T-helper 1 cell (primary cell): ENCODE measurements at regions not wholly inside any gene's neighbourhood (a gene's known extent, or its start where the extent isn't known, plus 50 kb on each side); places are given as distances from the start of the nearest gene placed in this dataset.
"Not testable (repeated sequence)": the region's sequence is repeated elsewhere in the genome, so short reads cannot be mapped to it uniquely, and the experiment has no call there.

Source experiments
- DNase-seq, 5 donors: peaks; one replicate each; pipeline ENCODE4 v3.0.0-alpha.2; 2012 to 2020

DNA sequence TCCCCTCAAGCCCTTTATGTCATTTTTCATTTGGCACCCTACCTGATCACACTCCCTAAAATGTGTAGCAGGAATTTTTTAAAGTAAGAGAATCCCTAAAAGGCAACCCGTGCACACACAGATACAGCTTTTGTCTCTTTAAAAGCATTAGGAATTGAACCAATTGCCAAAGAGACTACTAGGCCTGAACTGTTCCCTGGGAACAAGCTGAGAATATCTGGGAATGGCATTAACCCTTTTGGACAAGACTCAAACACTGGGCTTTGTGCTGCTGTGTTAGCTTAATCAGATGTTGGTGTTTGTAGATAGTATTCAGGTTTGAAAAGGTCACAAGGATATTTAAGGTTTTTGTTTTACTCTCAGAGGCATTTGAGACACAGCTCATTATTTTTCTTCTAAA is 414.4 kb upstream of the PDZRN3 start:
- no peak for DNase-seq

DNA sequence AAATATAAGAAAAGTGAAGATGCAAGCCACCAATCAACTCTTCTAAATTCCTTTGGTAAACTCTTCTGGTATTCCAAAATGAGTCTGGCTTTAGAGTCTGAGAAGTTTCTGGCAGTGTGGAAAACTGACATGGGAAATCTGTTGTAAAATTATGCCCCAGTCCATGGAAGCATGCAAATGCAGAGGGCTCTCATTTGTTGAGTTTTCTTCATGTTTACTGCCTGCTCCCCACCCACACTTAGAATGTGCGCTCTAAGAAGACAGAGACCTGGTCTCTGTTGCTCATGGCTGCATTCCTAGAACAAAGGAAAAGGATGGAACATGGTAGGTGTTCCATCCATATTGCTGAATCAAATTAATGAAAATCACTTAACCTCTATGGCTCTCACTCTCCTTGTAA is 411.8 kb upstream of the PDZRN3 start:
- no peak for DNase-seq

DNA sequence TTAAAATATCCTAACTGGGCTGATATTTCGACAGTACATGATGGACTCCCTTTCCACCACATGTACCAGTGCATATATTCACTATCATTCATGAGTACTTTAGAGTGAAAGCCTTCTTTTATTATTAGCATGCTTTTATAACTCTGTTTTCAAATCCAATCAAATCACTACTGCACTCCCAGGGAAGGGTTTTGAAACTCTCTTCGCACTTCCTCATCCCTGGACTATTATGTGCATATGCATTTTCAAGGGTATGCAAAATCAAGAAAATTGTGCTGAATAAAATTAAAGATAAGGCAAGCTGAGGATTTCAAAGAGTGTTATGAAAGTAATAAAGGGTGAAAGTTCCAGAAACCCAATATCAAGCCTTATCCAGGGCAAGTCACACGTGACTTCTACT is 411.4 kb upstream of the PDZRN3 start:
- DNase-seq: no peak

DNA sequence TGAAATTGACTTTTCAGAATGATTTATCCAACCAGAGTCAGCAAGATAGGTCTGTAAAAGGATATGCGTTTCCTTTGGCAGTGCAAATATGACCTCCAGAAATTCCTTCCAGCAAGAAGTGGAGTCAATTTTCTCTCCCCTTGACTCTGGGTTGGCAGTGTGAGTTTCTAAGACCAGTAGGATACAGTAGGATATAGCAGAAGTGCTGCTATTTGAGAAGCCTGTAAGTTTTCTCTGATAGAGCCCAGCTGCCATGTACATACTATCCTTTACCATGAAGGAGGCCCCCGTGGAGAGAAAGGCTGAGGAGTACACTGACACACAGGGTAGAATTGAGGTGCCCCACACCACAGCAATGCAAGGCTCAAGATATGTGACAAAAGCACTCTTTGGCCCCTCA is 409.1 kb upstream of the PDZRN3 start:
- DNase-seq: no peak

DNA sequence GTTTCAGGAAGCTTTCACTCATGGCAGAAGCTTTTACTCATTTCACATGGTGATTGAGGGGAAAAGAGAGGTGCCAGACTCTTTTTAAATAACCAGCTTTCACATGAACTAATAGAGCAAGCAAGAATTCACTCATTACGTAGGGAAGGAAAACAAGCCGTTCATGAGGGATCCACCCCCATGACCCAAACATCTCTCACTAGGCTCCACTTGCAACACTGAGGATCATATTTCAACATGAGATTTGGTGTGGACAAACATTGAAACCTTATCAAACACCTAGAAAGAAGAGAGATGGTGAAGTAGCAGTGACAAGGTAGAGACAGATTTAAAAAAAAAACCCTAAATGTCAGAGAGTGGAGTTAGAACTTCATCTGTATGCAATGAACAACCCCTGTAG is 408.6 kb upstream of the PDZRN3 start:
- DNase-seq: no peak

DNA sequence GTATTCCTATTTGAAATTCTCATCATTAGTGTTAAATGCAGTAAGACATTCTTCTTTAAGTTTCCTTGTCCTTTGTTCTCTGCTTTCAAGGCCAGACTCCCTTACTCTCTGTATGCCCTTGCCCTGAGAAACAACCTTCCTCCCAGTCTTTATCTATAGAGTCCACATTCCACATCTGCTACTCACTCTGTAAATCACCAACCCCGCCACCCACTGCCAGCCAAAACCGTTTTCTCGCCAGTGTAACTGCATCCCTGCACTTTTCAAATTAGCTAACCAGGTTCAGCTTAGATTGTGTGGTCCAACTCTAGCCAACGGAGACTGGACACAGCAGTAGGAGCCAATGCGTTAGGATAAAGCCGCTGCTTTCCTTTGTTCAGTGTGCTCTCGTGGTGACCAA is 402.4 kb upstream of the PDZRN3 start:
- DNase-seq: no peak

DNA sequence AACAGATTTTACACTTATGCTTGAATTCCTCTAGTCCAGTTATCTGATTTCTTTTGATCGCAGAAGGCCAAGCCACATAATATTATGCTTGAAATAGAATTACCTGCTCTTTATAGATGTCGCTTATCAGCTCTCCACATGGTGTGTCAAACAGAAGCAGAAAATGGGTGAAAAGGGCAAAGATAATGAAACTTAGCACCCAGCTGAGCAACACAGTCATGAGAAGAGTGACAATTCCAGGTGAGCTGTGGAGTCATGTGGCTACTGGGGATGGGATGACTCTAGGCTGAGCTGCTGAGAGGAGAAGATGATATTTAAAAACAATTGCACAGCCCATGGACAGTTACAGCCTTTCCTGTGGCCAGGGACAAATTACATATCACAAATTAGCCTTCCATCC is 398.7 kb upstream of the PDZRN3 start:
- DNase-seq: no peak

DNA sequence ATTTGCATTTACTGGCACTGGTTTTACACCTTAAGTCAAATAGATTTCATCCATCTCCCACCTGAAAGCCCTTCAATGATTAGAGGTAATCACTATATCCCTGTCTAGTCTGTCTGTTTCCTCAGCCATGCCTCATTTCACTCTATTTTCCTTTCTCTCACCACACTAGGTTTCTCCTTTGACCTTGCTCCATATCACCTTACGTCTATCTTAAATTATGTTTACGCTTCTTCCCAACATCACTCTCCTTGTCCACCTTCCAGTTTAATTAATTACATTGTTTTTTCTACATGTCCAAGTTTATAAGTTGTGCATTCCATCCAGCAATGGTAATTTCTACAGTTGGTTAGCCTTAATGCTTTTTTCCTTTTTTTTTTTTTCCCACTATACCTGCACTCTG is 396.7 kb upstream of the PDZRN3 start:
- DNase-seq: no peak

DNA sequence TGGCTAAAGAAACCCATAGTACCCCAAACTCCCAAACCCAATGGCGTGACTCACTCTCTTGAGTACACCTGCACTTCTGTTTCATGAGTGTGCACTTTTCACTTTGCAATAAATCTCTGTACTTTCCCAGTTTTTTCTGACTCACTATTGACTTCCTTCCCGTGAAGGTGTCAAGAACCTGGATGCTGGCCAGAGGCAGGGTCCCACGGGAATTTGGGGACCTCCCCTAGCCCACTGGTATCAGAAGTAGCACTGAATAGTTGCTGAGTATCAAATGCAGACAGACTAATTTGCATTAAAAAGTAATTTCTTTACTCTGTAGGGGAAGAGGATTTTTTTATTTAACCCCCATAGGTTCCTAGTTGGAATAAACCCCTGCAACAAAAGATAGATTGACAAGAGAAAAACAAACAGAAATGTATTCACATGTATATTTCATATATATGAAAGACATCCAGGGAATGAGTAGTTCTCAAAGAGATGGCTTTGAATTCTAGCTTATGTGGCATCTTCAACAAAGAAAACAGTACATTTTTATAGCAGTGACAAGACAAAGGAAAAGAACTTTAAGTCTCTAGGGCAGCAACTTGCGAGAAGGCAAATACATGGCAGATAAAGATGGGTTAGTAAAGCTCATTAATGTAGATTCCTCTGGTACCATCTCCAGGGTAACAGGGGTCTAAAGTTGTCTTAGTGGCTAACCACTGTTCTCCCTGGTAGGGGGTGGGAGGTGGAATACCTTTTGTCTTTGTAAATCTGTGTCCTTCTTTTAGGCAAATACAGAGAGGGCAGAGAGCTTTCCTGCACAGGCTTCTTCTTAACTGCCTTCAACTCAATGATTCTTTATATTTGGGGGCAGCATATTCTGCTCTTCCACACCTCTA is 385.5 kb upstream of the PDZRN3 start:
- no peak for DNase-seq

DNA sequence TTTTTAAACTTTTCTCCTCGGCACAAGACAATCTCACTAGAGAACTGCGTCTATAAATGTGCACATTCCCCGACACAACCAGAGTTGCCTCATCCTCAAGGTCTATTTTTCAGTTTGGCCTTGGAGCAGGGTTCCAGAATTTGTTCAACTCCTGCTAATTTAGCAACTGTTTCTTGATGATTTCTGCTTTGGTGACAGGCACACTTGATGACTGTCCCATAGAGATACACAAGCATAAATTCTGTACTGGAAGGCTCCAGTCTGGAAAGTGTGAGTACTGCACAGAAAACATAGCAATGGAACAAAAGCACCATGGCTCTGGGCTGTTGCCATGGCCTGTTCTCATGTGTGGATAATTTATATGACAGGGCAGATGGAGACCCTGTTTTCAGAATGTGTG is 379.6 kb upstream of the PDZRN3 start:
- no peak for DNase-seq

DNA sequence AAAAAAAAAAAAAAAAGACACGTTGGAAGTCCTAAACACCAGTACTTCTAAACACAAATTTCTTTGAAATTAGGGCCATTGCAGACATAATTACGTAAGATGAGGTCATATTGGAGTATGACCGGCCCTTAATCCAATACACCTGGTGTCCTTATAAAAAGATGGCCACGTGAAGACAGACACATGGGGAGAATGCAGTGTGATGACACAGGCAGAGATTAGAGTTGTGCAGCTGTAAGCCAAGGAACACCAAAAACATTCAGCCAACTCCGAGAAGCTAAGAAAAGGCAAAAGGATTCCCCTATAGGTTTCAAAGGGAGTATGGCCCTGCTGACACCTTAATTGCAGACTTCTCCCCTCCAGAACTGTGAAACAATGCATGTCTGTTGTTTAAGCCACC is 379.0 kb upstream of the PDZRN3 start:
- DNase-seq: no peak

DNA sequence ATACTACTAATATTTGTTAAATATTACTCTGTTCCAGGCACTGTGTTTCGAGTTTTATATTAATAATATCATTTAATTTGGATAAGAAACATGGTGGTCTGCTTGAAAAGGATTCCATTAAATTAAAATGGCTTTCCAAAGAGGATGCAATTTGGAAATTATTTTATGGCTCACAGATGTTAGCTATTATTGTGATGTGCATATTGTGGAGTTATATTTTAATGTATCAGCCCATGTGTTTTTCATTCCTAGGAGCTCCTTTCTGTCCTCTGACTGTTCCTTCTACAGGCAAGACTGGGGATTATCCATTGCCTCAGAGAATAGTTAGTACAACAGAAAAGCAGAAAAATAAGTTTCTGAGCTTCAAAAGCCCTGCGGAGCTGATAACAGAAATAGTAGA is 376.7 kb upstream of the PDZRN3 start:
- no peak for DNase-seq

DNA sequence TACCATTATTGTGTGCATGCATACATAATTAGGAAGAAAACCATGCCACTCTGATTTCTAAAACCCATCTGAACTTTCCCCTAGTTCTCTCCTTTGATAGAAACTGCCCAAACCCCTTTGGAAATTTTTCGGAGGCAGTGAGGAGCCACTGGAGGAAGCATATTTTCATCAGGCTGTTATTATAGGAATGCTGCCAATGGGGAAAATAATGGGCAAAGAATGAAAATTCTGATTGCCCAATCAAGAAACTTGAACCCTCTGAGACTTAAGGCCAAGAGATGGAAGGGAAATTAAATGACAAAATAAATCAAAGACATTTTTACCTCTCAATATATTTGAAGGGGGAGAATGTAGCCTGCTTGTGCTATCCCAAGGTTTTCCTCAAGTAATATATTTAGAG is 376.0 kb upstream of the PDZRN3 start:
- no peak for DNase-seq

DNA sequence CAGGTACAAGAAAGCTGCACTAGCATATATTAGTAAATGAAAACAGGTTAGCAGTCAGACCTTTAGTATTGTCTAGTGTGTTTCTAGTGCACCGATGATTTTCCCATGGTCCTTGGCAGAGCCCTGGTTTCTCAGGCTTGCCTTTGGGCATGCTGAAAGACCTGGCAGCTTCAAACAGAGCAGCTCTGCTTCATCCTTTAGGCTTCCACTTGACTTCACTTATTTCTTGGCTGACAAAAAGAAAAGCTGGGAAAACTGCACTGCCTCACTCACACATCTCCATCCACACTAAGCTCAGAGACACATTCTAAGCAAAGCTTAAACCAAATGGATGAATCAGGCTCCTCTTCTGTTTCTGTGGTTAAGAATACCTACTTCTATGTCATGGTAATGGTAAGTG is 374.8 kb upstream of the PDZRN3 start:
- no peak for DNase-seq

DNA sequence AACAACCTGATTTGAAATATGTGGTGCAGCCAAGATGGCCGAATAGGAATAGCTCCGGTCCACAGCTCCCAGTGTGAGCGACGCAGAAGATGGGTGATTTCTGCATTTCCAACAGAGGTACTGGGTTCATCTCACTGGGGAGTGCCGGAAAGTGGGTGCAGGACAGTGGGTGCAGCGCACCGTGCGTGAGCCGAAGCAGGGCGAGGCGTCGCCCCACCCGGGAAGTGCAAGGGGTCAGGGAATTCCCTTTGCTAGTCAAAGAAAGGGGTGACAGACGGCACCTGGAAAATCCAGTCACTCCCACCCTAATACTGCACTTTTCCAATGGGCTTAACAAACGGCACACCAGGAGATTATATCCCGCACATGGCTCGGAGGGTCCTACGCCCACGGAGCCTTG is 365.9 kb upstream of the PDZRN3 start:
- not testable (repeated sequence) for DNase-seq

DNA sequence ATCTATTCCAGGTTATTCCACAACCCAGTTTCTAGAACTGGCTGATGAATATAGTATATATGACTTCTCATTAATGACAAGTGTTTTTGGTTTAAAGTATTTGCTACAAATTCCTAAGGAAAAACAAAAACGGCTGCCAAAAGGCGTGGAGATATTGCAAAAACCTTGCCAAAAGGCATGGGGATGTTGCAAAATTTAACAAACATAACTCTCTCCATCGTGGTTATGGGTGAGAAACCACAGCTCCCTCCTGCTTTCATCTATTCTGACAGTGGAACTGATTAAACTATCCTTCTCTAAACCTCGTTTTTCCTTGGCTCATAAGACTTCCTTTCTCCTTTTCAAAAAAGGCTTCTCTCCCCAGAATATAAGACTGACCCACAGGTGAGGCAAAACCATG is 342.0 kb upstream of the PDZRN3 start:
- DNase-seq: no peak

DNA sequence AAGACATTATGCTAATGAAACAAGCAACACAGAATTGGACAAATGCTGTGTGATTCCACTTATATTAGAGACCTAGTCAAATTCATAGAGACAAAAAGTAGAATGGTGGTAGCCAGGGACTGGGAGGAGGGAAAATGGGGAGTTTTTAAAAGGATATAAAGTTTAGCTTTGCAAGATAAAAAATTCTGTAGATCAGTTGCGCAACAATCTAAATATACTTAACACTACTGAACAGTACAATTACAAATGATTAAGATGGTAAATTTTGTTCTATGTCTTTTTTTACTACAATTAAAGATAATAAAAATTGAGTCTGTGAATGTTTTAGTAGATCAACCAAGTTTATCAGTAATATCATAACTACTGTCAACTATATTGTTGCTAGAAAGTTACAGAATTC is 340.1 kb upstream of the PDZRN3 start:
- DNase-seq: no peak

DNA sequence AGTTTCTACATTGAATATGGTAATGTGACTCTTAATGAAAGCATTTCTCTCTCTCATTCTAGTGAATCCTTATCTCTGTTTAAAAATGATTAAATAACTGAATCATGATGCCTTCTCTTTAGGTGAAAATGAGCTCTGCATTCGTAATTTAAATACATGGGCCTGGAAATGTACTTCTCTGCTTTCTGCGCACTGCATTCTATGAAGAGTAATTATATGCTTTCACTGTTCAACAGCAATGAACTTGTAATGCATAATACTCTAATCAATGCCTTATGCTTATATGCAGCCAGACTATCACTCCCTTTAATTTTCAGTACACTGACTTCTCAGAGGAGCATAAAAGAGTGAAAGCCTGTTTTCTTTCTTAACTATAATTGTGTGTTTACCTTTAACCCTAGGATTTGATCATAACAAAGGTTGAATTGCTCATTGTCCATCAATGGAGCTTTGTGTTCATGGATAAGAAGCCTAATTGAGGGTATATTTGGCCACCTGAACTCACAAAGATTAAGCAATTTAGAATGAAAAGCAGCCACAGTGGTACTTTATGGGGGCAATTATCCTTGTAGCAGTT is 330.8 kb upstream of the PDZRN3 start:
- no peak for DNase-seq

DNA sequence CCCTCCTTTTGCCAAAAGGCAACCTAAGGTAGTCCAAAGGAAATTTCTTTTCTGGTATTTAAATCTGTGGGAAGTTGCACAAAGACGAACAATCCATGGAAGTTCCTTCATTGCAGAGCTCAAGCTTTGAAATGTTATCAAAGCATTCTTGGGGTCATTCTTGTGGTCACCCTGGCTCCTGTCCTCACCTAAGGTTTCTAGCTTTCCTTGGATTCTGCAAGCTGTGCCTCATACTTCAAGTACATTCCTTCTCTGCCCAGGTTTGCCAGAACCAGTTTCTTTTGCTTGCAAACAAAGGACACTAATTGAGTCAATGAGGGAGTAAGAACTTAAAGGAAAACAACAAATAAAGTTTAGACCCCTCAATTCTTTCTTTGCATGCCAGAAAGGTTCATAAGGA is 329.8 kb upstream of the PDZRN3 start:
- DNase-seq: no peak

DNA sequence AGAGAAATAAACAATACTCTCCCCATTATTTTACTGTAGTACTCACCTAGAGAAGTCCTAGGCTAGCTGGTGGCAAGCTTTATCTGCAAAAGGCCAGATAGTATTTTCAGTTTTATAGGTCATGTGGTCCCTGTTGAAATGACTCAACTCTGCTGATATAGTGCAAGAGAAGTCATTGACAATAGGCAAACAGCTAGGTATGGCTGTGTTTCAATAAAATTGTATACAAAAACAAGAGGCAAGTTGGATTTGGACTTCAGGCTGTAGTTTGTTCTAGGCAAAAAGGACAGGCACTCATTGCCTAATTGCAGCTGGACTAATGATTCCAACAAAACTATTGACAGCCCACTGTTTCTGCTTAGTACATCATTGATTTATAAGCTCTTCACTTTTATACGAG is 328.0 kb upstream of the PDZRN3 start:
- no peak for DNase-seq

DNA sequence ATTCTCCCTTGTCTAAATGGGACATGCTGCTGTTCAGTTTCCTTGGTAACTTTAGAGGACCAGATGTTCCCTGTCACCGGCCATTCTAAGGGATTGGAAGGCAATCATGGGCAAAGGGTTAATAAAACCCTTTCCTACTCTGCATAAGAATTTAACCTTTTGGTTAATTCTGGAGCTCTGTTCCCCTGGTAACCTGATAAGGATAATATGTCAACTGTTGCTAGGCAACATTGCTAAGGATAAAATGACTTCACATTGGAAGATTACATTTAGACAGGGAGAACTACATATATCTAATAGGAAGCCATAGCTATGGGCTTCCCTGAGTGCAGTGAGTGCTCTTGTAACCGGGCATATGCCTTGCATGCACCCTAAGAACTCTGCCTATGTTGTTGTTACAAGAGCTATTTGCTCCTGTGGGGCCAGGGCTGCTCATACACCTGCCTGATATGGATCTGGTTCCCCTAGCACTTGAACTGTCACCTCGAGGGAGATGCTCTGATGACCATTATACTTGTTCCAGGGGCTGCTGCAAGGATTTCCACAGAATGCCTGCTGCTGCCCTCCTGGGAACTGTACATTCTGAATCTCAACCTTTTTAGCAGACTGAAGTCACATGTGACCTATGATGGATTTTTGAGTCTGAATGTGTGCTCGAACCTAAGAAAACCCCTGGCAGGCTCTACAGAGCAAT is 326.3 kb upstream of the PDZRN3 start:
- no peak for DNase-seq

DNA sequence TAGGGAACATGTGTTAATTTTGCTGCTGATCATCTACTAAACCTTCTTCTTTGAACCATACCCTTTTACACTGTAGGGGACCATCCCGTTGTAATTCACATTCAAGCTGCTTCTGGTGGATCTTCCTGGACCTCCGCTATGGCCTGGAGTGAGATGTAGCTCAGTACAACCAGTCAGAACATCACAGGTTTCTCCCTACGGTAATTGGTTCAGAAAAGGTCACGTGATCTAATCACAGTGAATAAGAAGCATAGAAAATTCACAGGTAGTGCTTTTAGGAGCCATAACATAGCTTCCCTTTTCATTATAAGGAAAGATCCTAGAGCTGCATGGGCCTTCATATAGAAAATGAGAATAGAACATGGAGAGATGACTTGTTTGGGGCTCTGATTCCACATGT is 320.8 kb upstream of the PDZRN3 start:
- no peak for DNase-seq

DNA sequence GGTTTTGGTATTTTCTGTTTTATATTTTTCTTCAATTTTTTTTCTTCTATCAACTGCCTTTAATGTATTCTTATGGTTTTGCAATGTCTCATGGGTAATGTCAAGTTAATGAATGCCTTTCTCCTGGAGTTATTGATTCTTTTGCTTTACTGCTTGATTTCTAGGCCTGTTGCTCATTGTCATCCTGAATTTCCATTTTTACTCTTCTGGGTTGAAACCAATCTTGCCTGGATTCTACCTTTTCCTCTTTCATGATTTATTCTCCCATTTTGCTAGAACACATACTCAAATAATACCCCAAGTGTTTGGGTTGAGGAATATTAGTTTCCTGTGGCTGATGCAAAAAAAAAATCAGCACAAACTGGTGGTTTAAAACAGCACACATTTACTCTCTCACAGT is 315.2 kb upstream of the PDZRN3 start:
- DNase-seq: no peak

DNA sequence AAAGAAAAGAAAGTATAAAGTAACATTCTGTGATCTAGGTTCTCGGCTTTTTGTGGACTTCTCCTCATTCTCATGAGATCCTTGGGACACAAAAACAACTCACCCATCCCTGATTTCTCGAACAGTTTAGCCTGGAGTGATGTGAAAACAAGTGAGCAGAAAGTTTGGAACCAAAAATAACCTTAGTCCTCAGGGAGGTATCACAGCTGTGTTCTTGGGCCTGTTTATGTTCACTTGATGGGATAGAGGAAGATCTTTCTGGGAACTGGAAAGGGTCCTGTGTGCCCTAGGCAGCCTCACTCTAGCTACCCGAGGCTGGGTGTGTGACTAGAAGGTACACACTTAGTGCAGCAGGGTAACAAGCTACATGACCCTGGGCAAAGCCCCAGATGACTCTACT is 308.8 kb upstream of the PDZRN3 start:
- no peak for DNase-seq
